GM12801 (cell line): ENCODE measurements at regions not wholly inside any gene's neighbourhood (a gene's known extent, or its start where the extent isn't known, plus 50 kb on each side); places are given as distances from the start of the nearest gene placed in this dataset.

Experiments used
- CTCF ChIP-seq: IDR thresholded peaks from one replicate; pipeline ENCODE4 v1.5.1; 2011; ENCODE audit warnings: control low read depth; ENCODE audit not compliant: insufficient read length; ENCODE audit errors: extremely low read depth

GRCh38 chr15:79522656-79523055 is 90.5 kb downstream of the MINAR1 start:
- no peak for TF ChIP-seq CTCF

- TF ChIP-seq CTCF = no peak
These were observed 91.1 kb downstream of the MINAR1 start for GRCh38 chr15:79523266-79523665.

- TF ChIP-seq CTCF = no peak
These were observed 92.4 kb downstream of the MINAR1 start for GRCh38 chr15:79524531-79524930.

GRCh38 chr15:79526376-79526775 is 94.2 kb downstream of the MINAR1 start:
- TF ChIP-seq CTCF = no peak

GRCh38 chr15:79527821-79528220 is 95.7 kb downstream of the MINAR1 start:
- no peak for TF ChIP-seq CTCF

- TF ChIP-seq CTCF = no peak
These were observed 97.1 kb downstream of the MINAR1 start for GRCh38 chr15:79529157-79529785.

GRCh38 chr15:79535536-79535935 is 103.4 kb downstream of the MINAR1 start:
- no peak for TF ChIP-seq CTCF
